Middle frontal gyrus (tissue), 1 donor: ENCODE measurements at regions not wholly inside any gene's neighbourhood (a gene's known extent, or its start where the extent isn't known, plus 50 kb on each side); places are given as distances from the start of the nearest gene placed in this dataset.

Experiments
- DNase-seq: peaks from one replicate; pipeline ENCODE4 v3.0.0-alpha.2; 2015; ENCODE audit warnings: low spot score; ENCODE audit errors: extremely low spot score

GRCh38 chr11:96885912-96886311 lies 496.1 kb downstream of the JRKL start:
- no peak for DNase-seq

GRCh38 chr11:96893988-96894387 lies 504.2 kb downstream of the JRKL start:
- no peak for DNase-seq

GRCh38 chr11:96894587-96894986 lies 504.8 kb downstream of the JRKL start:
- DNase-seq = no peak

GRCh38 chr11:96899971-96900370 lies 510.2 kb downstream of the JRKL start:
- no peak for DNase-seq

- peak; percentile 3 for DNase-seq
Measured at GRCh38 chr11:96905143-96905542, 515.3 kb downstream of the JRKL start.

GRCh38 chr11:96905663-96906062 lies 515.9 kb downstream of the JRKL start:
- no peak for DNase-seq

- DNase-seq = no peak
Measured at GRCh38 chr11:96906476-96906875, 516.7 kb downstream of the JRKL start.

- no peak for DNase-seq
Measured at GRCh38 chr11:96925862-96926261, 536.0 kb downstream of the JRKL start.

- no peak for DNase-seq
Measured at GRCh38 chr11:96940227-96940626, 550.4 kb downstream of the JRKL start.

GRCh38 chr11:96942855-96943254 lies 553.0 kb downstream of the JRKL start:
- DNase-seq = no peak

GRCh38 chr11:96943970-96944369 lies 554.2 kb downstream of the JRKL start:
- no peak for DNase-seq

GRCh38 chr11:96948066-96948465 lies 558.3 kb downstream of the JRKL start:
- DNase-seq = no peak

- DNase-seq = no peak
Measured at GRCh38 chr11:96949464-96949863, 559.7 kb downstream of the JRKL start.

- no peak for DNase-seq
Measured at GRCh38 chr11:96954587-96955242, 564.9 kb downstream of the JRKL start.

GRCh38 chr11:96960476-96960875 lies 570.7 kb downstream of the JRKL start:
- no peak for DNase-seq

- DNase-seq = no peak
Measured at GRCh38 chr11:96960926-96961325, 571.1 kb downstream of the JRKL start.

- DNase-seq = no peak
Measured at GRCh38 chr11:96961931-96962330, 572.1 kb downstream of the JRKL start.

- no peak for DNase-seq
Measured at GRCh38 chr11:96963375-96963774, 573.6 kb downstream of the JRKL start.

GRCh38 chr11:96964661-96965060 lies 574.8 kb downstream of the JRKL start:
- DNase-seq = no peak

GRCh38 chr11:96967616-96968015 lies 577.8 kb downstream of the JRKL start:
- no peak for DNase-seq

- DNase-seq = no peak
Measured at GRCh38 chr11:96969251-96969650, 579.4 kb downstream of the JRKL start.

- DNase-seq = no peak
Measured at GRCh38 chr11:96978751-96979150, 588.9 kb downstream of the JRKL start.

- no peak for DNase-seq
Measured at GRCh38 chr11:96986516-96986915, 596.7 kb downstream of the JRKL start.

- no peak for DNase-seq
Measured at GRCh38 chr11:96990914-96991313, 601.1 kb downstream of the JRKL start.
